ENCODE measurements at regions not wholly inside any gene's neighbourhood (a gene's known extent, or its start where the extent isn't known, plus 50 kb on each side); places are given as distances from the start of the nearest gene placed in this dataset.

DNA sequence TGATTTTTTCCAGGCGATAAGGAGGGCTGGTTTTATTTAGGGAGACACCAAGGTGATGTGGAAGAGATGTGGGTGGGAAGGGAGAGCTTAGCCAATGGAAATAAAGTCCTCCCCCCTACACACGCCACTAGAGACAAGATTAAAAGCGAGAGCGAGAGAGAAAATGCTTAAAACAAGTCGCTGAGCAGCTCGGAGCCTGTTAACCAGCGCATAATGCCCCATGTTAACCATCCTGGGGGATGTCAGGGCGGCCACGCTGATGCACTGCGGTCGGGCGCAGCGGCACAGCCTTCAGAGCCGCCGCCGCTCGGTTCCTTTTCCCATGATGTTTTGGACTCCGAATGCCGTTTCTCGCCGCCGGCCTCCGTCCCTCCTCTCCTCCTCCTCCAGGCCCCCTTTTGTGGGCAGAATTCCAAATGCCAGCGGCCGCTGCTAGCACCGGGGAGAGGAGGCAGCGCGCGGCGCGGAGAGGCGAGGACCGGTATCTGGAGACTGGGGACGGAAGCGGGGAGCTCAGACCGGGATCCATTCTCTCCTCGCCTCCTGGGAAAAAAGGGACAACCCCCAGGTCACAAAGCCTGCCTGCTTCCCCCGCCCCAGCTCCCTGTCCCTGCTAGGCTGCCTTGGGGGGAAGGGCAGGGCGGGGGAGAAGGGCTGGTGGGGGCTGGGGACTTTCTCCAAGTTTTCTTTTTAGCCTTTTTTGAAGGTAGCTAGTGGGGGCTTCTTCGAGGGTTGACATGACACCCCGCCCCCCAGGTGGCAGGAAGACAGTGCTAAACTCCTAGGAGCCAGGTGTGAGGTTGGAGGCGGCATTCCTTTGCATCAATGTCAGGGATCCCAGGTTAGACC, 98.1 kb upstream of the CCL2 start:
- Mint-ChIP-seq H3K4me1 (peaks cover 0 to 5% of the 10 kb centered on the region in 2 donors), H3K27ac (no peak overlapping the region), H3K36me3 (no peaks in the 10 kb centered on the region), H3K4me3 (no peak overlapping the region), H3K9me3 (peaks cover 0 to 1% (median 0%) of the 10 kb centered on the region in 6 donors), H3K27me3 (ENCODE audit: low read depth in 3 of 3) (peaks cover 0 to 16% (median 15%) of the 10 kb centered on the region in 3 donors)
- DNase-seq, result no peak

DNA sequence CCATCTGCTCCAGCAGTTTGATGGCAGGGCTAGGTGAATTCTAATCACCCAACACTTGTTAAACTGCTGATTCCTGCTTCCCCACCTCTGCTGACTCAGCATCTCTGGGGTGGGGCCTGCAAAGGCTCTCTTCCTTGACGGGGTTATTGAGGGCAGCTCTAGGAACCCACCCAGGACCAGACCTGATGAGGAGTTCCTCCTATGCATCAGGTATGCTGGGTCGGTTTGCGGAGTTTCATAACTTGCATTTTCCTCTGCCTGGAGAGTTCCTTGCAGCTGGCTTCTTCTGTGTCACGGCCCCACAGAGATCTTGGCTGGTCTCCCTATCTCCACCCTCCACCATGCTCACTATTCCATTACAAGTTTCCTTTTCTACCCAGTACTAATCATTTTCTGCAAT, 93.4 kb upstream of the CCL2 start:
- no peak overlapping the region for H3K27ac Mint-ChIP-seq
- DNase-seq, result no peak
- no peak overlapping the region for H3K4me3 Mint-ChIP-seq
- H3K27me3 Mint-ChIP-seq (ENCODE audit: low read depth in 3 of 3), result peaks cover 0 to 18% (median 12%) of the 10 kb centered on the region in 3 donors
- H3K9me3 Mint-ChIP-seq, result peaks cover 0 to 1% (median 0%) of the 10 kb centered on the region in 6 donors
- H3K36me3 Mint-ChIP-seq, result no peaks in the 10 kb centered on the region
- H3K4me1 Mint-ChIP-seq, result peaks cover 5 to 10% of the 10 kb centered on the region in 2 donors

DNA sequence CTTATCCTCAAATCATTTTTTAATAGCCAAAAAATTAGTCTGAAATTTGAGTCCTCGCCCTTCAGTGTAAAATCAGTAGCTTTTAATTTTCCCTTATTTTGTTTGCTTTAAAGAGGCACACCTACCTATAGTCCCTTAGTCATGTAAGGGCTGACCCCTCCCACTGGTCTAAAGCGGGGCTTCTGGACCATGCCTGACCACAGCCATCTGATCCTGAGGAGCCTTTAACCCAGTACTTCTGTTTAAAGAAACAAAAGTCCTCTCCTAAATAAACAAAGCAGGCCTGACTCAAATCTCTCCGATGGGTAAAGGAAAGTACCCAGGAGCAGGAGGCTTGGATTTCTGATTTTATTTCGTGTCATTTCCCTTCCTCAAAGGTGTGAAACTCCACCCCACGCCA, 92.0 kb upstream of the CCL2 start:
- DNase-seq, result no peak
- H3K9me3 Mint-ChIP-seq, result peaks cover 0 to 1% (median 0%) of the 10 kb centered on the region in 6 donors
- no peaks in the 10 kb centered on the region for H3K36me3 Mint-ChIP-seq
- peaks cover 0 to 12% (median 11%) of the 10 kb centered on the region in 3 donors for H3K27me3 Mint-ChIP-seq (ENCODE audit: low read depth in 3 of 3)
- no peak overlapping the region for H3K27ac Mint-ChIP-seq
- no peak overlapping the region for H3K4me3 Mint-ChIP-seq
- H3K4me1 Mint-ChIP-seq, result peaks cover 5 to 10% of the 10 kb centered on the region in 2 donors

DNA sequence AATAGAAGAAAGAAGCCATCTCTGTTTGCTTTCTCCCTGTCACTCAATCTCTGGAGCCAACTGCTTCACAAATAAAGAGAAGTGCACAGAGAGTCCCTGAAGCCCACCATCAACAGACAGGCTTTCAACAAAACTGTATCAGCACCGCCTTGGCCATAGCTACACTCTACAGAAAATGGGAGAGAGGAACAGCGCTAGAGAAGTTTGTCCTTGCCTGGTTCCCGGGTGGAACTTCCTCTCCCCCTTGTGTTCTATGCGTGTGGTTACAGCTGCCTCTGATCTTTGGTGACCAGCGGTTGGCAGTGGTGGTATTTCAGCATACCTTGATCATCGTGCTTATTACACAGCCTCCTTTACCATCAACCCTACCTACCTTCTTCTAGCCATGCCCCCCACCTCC, 91.4 kb upstream of the CCL2 start:
- DNase-seq, result no peak
- peaks cover 0 to 12% (median 11%) of the 10 kb centered on the region in 3 donors for H3K27me3 Mint-ChIP-seq (ENCODE audit: low read depth in 3 of 3)
- H3K4me3 Mint-ChIP-seq, result no peak overlapping the region

DNA sequence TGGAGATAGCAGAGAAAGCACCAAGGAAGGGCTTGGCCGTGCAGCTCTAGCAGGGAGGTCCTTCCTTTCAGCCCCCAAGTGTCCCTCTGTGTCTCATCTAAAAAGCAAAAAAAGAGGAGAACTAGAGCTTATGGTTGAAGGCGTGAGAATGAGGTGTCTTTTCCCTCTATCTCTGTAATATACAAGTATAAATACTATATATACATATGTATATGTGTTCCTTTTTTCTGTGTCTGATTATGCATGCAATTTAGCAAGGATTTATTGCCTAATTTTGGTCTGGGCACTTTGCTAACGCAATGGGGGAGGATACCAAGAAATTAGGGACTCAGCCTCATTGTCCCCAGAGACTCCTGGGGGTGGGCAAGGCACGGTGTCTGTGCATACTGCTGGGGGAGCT, 90.2 kb upstream of the CCL2 start:
- no peak for DNase-seq
- Mint-ChIP-seq H3K27ac (no peak overlapping the region), H3K27me3 (ENCODE audit: low read depth in 3 of 3) (peaks cover 0 to 11% (median 9%) of the 10 kb centered on the region in 3 donors), H3K4me1 (peaks cover 5 to 10% of the 10 kb centered on the region in 2 donors), H3K9me3 (no peaks in the 10 kb centered on the region), H3K4me3 (no peak overlapping the region), H3K36me3 (no peaks in the 10 kb centered on the region)

More for the DNA sequence above, 91.4 kb upstream of the CCL2 start:
- no peak overlapping the region for H3K27ac Mint-ChIP-seq
- H3K9me3 Mint-ChIP-seq, result peaks cover 0 to 1% (median 0%) of the 10 kb centered on the region in 6 donors
- H3K36me3 Mint-ChIP-seq, result no peaks in the 10 kb centered on the region
- H3K4me1 Mint-ChIP-seq, result peaks cover 5 to 10% of the 10 kb centered on the region in 2 donors

DNA sequence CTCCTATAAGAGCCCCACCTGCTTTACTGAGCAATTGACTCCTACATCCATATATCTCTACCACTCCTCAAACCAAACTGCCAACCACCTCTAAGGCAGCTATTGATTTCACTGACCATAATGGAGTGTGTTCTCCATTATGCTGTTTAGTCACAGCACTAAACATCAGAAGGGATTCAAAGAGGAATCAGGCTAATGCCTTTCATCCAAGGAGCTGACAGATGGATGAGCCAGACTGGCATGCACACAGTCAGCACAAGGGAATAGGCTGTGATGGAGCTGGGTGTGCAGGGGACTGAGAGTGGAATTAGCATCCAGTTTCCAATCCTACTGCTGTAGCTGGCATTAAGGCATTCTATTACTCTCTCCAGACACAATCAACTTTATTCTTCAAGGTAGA, 88.7 kb upstream of the CCL2 start:
- H3K4me3 Mint-ChIP-seq, result no peak overlapping the region
- no peak for DNase-seq
- no peaks in the 10 kb centered on the region for H3K9me3 Mint-ChIP-seq
- H3K4me1 Mint-ChIP-seq, result peaks cover 5 to 10% of the 10 kb centered on the region in 2 donors
- H3K27ac Mint-ChIP-seq, result no peak overlapping the region
- H3K36me3 Mint-ChIP-seq, result no peaks in the 10 kb centered on the region
- peaks cover 0 to 13% (median 3%) of the 10 kb centered on the region in 3 donors for H3K27me3 Mint-ChIP-seq (ENCODE audit: low read depth in 3 of 3)

DNA sequence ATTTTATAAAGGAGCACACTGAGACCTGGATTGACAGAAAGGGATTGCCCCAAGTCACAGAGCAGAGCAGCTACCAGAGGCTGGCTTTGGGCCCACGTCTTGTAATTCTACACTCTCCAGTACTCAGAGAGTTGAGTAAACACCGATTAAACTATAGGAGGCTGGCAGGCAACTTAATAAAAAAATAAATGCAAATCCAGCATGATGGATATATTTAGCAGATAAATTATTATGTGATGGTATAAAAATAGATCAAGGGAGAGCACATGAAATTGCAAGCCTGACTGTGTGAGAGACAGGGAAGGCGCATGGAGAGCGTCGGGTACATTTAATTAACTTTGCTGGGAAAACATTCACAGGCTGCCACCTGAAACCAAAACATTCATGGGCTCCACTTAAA, 87.7 kb upstream of the CCL2 start:
- no peak overlapping the region for H3K4me3 Mint-ChIP-seq
- no peak overlapping the region for H3K27ac Mint-ChIP-seq
- no peaks in the 10 kb centered on the region for H3K9me3 Mint-ChIP-seq
- H3K36me3 Mint-ChIP-seq, result no peaks in the 10 kb centered on the region
- DNase-seq, result no peak
- H3K4me1 Mint-ChIP-seq, result peaks cover 5 to 10% of the 10 kb centered on the region in 2 donors
- peaks cover 0 to 14% (median 3%) of the 10 kb centered on the region in 3 donors for H3K27me3 Mint-ChIP-seq (ENCODE audit: low read depth in 3 of 3)

DNA sequence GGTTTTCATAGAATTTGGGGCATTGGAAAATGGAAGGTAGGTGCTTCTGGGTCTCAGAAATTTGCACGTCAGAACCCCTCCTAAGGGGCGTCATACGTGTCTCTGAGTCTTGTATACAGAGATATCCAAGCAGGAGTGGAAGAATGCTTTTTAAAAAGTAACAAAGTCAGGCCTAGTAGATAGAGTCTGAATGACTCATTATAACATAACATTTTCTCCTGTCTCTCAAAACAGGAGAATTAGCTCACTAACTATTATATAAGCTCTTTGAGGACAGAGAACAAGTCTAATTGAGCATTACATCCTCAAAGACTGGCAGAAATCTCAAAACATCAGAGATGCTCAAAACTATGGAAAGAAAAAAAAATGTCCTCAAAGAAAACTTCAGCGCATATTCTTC, 86.1 kb upstream of the CCL2 start:
- DNase-seq, result no peak
- Mint-ChIP-seq H3K36me3 (no peaks in the 10 kb centered on the region), H3K27me3 (ENCODE audit: low read depth in 3 of 3) (peaks cover 0 to 12% (median 2%) of the 10 kb centered on the region in 3 donors), H3K4me1 (peaks cover 0 to 2% of the 10 kb centered on the region in 2 donors), H3K27ac (no peak overlapping the region), H3K4me3 (no peak overlapping the region), H3K9me3 (no peaks in the 10 kb centered on the region)

DNA sequence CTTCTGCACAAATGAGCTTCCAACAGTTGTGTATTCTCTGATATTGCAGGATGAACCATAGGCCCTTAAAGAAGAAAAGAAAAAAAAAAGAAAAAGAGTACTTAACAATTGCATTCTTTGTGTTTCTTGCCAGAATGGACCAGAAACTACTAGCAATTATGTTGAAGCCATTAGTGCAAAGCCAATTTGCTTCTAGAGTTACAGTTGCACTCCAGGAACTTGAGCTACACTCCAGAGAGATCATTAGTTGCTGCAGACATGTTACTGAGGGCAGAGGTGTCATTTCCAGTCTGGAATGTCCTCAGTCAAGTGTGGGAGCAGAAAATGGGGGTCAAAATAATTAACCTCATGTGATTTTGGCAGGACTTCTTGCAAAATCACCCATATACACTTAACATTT, 85.6 kb upstream of the CCL2 start:
- Mint-ChIP-seq H3K4me3 (no peak overlapping the region), H3K27ac (no peak overlapping the region), H3K27me3 (ENCODE audit: low read depth in 3 of 3) (peaks cover 0 to 8% (median 2%) of the 10 kb centered on the region in 3 donors), H3K36me3 (no peaks in the 10 kb centered on the region), H3K4me1 (no peaks in the 10 kb centered on the region), H3K9me3 (no peaks in the 10 kb centered on the region)
- DNase-seq, result no peak

DNA sequence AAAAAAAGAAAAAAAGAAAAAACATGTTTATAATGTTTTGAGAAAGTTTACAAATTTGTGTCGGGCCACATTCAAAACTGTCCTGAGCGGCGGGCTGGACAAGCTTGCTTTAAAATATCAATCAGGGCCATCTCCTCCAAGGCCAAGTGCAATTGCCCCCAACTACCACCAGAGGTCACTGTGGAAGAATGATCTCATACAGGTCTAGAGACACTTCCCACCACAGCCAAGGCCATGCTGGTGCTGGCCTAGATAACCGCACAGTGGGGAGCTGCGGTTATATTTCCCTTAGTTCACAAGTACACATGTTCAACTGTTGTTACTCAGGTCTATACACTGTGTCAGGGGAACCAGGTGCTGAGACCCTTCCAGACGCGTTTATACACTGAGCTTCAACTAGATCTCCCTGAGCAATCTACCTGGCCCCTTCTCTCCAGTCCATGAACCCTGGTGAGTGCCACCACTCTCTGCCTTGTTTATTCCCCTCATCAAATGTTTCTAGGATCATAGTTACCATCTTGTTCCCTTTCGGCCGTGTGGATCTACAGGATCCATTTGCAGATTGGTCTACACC, 83.8 kb upstream of the CCL2 start:
- peaks cover 0 to 3% (median 2%) of the 10 kb centered on the region in 3 donors for H3K27me3 Mint-ChIP-seq (ENCODE audit: low read depth in 3 of 3)
- H3K4me1 Mint-ChIP-seq, result no peaks in the 10 kb centered on the region
- H3K27ac Mint-ChIP-seq, result no peak overlapping the region
- no peaks in the 10 kb centered on the region for H3K36me3 Mint-ChIP-seq
- H3K9me3 Mint-ChIP-seq, result no peaks in the 10 kb centered on the region
- H3K4me3 Mint-ChIP-seq, result no peak overlapping the region
- DNase-seq, result peak; percentile 37 to 48 (median 46)

DNA sequence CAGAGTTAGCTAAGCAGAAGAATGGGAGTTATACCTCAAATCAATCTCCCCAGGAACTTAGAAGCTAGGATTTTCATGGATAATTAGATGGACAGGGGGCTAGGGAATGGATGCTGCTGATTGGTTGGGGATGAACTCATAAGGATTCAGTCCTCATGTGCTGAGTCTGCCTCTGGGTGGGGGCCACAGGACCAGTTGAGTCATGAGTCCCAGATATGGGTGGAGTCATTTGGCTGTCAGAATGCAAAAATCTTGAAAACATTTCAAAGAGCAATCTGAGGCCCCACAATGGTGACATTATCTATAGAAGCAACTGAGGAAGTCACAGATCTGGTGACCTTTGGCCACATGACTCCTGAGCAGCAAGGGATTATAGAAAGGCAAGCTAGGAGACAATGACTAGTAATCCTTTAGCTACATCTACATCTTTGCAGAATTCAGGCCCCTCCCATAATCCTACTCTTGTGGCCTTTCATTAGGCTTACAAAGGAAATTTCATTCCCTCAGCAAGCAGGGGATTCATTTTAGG, 82.6 kb upstream of the CCL2 start:
- no peaks in the 10 kb centered on the region for H3K9me3 Mint-ChIP-seq
- no peaks in the 10 kb centered on the region for H3K4me1 Mint-ChIP-seq
- DNase-seq, result no peak
- H3K4me3 Mint-ChIP-seq, result no peak overlapping the region
- H3K36me3 Mint-ChIP-seq, result no peaks in the 10 kb centered on the region
- H3K27ac Mint-ChIP-seq, result no peak overlapping the region
- peaks cover 0 to 3% (median 2%) of the 10 kb centered on the region in 3 donors for H3K27me3 Mint-ChIP-seq (ENCODE audit: low read depth in 3 of 3)

DNA sequence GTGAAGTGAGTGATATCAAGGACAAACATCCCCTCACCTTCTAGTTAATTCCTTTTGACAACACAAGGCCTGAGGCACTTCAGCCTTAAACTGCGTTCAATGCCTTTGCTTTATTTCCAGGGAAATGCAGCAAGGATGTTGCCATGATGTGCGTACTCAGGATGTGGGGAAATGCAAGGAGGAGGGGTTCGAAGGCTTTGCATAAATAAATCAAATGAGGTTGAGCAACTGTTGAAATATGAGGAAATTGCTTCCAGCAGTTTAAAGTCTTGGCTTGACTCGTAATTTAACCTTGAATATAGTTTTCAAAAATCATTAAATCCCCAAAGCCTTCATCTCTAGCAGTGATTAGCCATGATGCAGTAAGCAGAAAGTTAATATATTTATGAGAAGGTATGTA, 81.8 kb upstream of the CCL2 start:
- no peak for DNase-seq
- Mint-ChIP-seq H3K36me3 (no peaks in the 10 kb centered on the region), H3K4me1 (no peaks in the 10 kb centered on the region), H3K27me3 (ENCODE audit: low read depth in 3 of 3) (peaks cover 0 to 3% (median 2%) of the 10 kb centered on the region in 3 donors), H3K4me3 (no peak overlapping the region), H3K9me3 (no peaks in the 10 kb centered on the region), H3K27ac (no peak overlapping the region)

DNA sequence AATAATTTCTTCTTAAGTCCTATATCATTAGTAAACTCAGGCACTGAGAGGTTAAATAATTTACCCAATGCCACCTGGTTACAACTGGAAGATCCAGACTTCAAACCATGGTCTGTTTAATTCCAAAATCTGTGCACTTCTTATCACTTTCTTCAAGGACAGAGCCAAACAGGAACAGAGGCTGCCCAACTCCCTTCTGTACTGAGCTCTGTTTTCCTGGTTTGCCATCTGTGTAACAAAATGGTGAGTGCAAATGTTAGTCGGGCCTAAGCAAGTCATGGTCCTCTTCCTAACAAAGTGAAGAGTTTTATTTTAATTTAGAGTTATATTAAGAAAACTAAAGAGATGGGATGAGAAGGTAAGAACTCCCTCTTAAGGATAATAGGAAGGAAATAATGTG, 80.6 kb upstream of the CCL2 start:
- peaks cover 0 to 4% (median 3%) of the 10 kb centered on the region in 3 donors for H3K27me3 Mint-ChIP-seq (ENCODE audit: low read depth in 3 of 3)
- H3K36me3 Mint-ChIP-seq, result no peaks in the 10 kb centered on the region
- H3K4me1 Mint-ChIP-seq, result no peaks in the 10 kb centered on the region
- no peak overlapping the region for H3K27ac Mint-ChIP-seq
- DNase-seq, result no peak
- H3K4me3 Mint-ChIP-seq, result no peak overlapping the region
- no peaks in the 10 kb centered on the region for H3K9me3 Mint-ChIP-seq

DNA sequence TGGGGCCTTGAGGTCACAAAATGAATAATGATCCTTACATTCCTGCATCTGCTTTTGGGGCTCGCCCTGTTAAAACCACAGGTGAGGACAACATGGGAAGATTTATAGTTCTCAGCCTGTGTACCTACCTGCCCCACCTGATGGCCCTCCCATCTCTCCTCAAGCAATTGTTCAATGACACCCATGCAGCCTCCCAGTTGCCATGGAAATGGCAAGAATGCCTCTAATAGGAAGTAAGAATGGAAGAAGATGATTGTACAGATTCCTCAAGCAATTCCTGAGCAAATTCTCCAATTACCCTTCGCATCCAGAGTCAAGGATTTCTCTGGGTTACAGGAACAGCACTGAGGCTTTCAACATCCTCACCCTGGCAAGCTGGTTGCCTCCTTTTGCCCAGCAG, 78.6 kb upstream of the CCL2 start:
- Mint-ChIP-seq H3K27ac (no peak overlapping the region), H3K4me3 (no peak overlapping the region), H3K36me3 (no peaks in the 10 kb centered on the region), H3K27me3 (ENCODE audit: low read depth in 3 of 3) (peaks cover 0 to 4% (median 4%) of the 10 kb centered on the region in 3 donors), H3K4me1 (no peaks in the 10 kb centered on the region), H3K9me3 (no peaks in the 10 kb centered on the region)
- DNase-seq, result no peak

Data from immature natural killer cell (primary cell).